A673 (cell line): ENCODE measurements at regions not wholly inside any gene's neighbourhood (a gene's known extent, or its start where the extent isn't known, plus 50 kb on each side); places are given as distances from the start of the nearest gene placed in this dataset.

Experiments used
- BruUV-seq: library from RNA; stranded (reverse); fragments of 400-500 nt; replicated peaks from 2 replicates; lab custom pipeline; 2021; lab: Mats Ljungman, UMichigan
- CTCF ChIA-PET: fragments of 300-600 bp; sonication (Branson Sonifier 250); formaldehyde crosslinking; loops from one replicate; lab custom pipeline; 2022; ENCODE audit warnings: antibody characterized with exemption; lab: Charles Lee
- POLR2A ChIA-PET: fragments of 300-600 bp; sonication (Branson Sonifier 250); formaldehyde crosslinking; loops from one replicate; lab custom pipeline; 2022; ENCODE audit warnings: antibody characterized with exemption; ENCODE audit not compliant: low non-redundant PET; lab: Charles Lee
- DNase-seq: peaks from one replicate; pipeline ENCODE4 v3.0.0-alpha.2; 2015; ENCODE audit warnings: low spot score
- H3K27ac ChIP-seq: fragments of 200-600 bp; sonication (generic); 2 replicates; pipeline ENCODE4 v1.5.1; 2016; ENCODE audit warnings: mixed run types, low read depth, mild to moderate bottlenecking, mixed read lengths, antibody characterized with exemption, low read length; ENCODE audit not compliant: poor library complexity, severe bottlenecking
- H3K27me3 ChIP-seq: fragments of 200-600 bp; sonication (generic); replicated peaks from 2 replicates; pipeline ENCODE4 v1.6.1; 2017; ENCODE audit warnings: mixed run types, low read depth, mild to moderate bottlenecking, mixed read lengths, antibody characterized with exemption, low read length; ENCODE audit not compliant: insufficient read depth, poor library complexity
- H3K36me3 ChIP-seq: fragments of 200-600 bp; sonication (generic); 2 replicates; pipeline ENCODE4 v1.6.1; 2016; ENCODE audit warnings: mixed run types, mild to moderate bottlenecking, mixed read lengths, antibody characterized with exemption, low read length; ENCODE audit not compliant: insufficient read depth, poor library complexity, severe bottlenecking
- H3K4me1 ChIP-seq: fragments of 200-600 bp; sonication (generic); 2 replicates; pipeline ENCODE4 v1.6.1; 2017; ENCODE audit warnings: mixed run types, mild to moderate bottlenecking, mixed read lengths, antibody characterized with exemption, low read length; ENCODE audit not compliant: insufficient read depth, poor library complexity, severe bottlenecking
- H3K4me3 ChIP-seq: fragments of 200-600 bp; sonication (generic); 2 replicates; pipeline ENCODE4 v1.5.1; 2016; ENCODE audit warnings: low read depth, mixed run types, mild to moderate bottlenecking, mixed read lengths, low read length; ENCODE audit not compliant: poor library complexity, severe bottlenecking
- H3K9me3 ChIP-seq: fragments of 200-600 bp; sonication (generic); 2 replicates; pipeline ENCODE4 v1.6.1; 2016; ENCODE audit warnings: mixed run types, low read depth, mild to moderate bottlenecking, mixed read lengths, antibody characterized with exemption, low read length; ENCODE audit not compliant: poor library complexity, severe bottlenecking
- EZH2 ChIP-seq: fragments of 200-600 bp; sonication (generic); IDR thresholded peaks from 2 replicates; pipeline ENCODE4 v1.6.1; 2017; ENCODE audit warnings: borderline replicate concordance, low read depth, mild to moderate bottlenecking, mixed read lengths, antibody characterized with exemption, low read length; ENCODE audit not compliant: poor library complexity, severe bottlenecking
- intact Hi-C: fragments of 100-400 bp; cut with micrococcal nuclease; formaldehyde crosslinking; loops from one replicate; pipeline ENCODE4 v1.10.0; 2022; ENCODE audit not compliant: unreplicated experiment
- TF ChIP-seq, protein P1 (sequence below): fragments of 300-800, 200-600 bp; sonication (generic); conservative IDR thresholded peaks from 2 replicates; pipeline ENCODE4 v1.5.1; 2017; ENCODE audit warnings: low read depth, mild to moderate bottlenecking, antibody characterized with exemption, low read length, moderate library complexity, mixed read lengths

DNA sequence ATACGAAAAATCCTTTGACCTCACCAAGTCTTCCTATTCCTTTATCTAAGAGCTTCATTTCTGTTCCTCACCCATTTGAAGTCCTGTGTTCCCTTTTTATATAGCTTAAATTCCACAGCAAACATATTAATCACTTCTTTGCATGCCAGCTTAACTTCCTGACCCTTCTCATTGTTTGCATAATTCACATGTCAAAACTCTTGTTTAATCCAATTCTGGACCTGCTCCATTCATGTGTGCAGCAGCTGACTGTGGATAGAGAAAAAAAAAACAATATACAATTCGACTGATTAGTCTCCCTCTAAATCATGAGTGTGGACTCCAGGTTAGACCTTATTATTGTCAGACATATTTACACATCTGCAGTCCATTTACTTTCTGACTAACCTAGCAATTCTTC is 991.2 kb upstream of the TENM4 start:
- Histone ChIP-seq H3K27ac (no peak overlapping the region), H3K27me3 (no peaks in the 10 kb centered on the region), H3K9me3 (no peaks in the 10 kb centered on the region), H3K36me3 (no peaks in the 10 kb centered on the region), H3K4me3 (no peak overlapping the region), H3K4me1 (no peaks in the 10 kb centered on the region)
- ChIA-PET POLR2A (no interaction called here), CTCF (no interaction called here)
- TF ChIP-seq, protein P1, sequence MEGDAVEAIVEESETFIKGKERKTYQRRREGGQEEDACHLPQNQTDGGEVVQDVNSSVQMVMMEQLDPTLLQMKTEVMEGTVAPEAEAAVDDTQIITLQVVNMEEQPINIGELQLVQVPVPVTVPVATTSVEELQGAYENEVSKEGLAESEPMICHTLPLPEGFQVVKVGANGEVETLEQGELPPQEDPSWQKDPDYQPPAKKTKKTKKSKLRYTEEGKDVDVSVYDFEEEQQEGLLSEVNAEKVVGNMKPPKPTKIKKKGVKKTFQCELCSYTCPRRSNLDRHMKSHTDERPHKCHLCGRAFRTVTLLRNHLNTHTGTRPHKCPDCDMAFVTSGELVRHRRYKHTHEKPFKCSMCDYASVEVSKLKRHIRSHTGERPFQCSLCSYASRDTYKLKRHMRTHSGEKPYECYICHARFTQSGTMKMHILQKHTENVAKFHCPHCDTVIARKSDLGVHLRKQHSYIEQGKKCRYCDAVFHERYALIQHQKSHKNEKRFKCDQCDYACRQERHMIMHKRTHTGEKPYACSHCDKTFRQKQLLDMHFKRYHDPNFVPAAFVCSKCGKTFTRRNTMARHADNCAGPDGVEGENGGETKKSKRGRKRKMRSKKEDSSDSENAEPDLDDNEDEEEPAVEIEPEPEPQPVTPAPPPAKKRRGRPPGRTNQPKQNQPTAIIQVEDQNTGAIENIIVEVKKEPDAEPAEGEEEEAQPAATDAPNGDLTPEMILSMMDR = no peak
- TF ChIP-seq EZH2 = no peak
- intact Hi-C loops = no loop called here
- DNase-seq = no peak
- no TSS peak for BruUV-seq

DNA sequence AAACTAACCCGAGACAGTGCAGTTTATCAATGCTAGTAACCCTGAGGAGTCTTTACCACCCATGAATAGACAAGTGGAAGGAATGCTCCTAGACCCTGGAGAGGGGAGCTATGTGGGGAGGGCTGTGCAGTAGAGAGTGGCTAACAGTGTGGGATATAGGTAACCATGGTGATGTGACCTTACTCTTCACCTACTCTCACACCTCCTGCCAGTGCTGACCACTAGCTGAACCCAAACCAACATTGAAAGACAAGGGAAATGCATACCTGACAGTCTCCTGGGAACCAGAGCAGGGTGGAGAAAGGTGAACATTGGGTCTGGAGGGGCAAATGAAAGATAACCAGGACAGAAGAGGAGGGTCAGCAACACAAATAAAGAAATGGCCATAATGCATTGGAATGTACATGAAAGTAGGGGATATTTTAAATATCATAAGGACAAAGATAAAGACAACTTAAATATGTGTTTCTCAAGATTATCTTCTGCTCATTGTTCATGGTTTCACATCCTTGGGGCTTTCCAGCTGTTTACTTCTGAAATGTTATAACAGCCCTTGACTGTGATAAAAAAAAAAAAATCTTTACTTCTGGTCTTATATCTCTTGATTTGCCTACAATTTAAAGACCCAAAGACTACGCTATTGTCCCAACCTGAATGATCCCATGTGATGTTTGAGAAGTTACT is 983.3 kb upstream of the TENM4 start:
- no peak for DNase-seq
- POLR2A ChIA-PET = no interaction called here
- Histone ChIP-seq H3K27me3 (no peaks in the 10 kb centered on the region), H3K4me1 (no peaks in the 10 kb centered on the region), H3K9me3 (no peaks in the 10 kb centered on the region), H3K27ac (no peak overlapping the region), H3K36me3 (no peaks in the 10 kb centered on the region), H3K4me3 (no peak overlapping the region)
- CTCF ChIA-PET = no interaction called here
- intact Hi-C loops = no loop called here
- TF ChIP-seq EZH2 = no peak
- TF ChIP-seq, protein P1 = no peak
- BruUV-seq = no TSS peak

- H3K4me3 ChIP-seq = no peak overlapping the region
- TF ChIP-seq, protein P1 = no peak
- TF ChIP-seq EZH2 = no peak
- no peaks in the 10 kb centered on the region for H3K36me3 ChIP-seq
- ChIA-PET POLR2A (no interaction called here), CTCF (no interaction called here)
- no TSS peak for BruUV-seq
- H3K9me3 ChIP-seq = no peaks in the 10 kb centered on the region
- no peaks in the 10 kb centered on the region for H3K4me1 ChIP-seq
- H3K27ac ChIP-seq = no peak overlapping the region
- H3K27me3 ChIP-seq = no peaks in the 10 kb centered on the region
- intact Hi-C loops = no loop called here
- no peak for DNase-seq
Observed at GRCh38 chr11:80420374-80420773, 979.5 kb upstream of the TENM4 start.
